Cerebellar nuclear complex (tissue), 1 donor: ENCODE measurements at regions not wholly inside any gene's neighbourhood (a gene's known extent, or its start where the extent isn't known, plus 50 kb on each side); places are given as distances from the start of the nearest gene placed in this dataset.
"Not testable (repeated sequence)": the region's sequence is repeated elsewhere in the genome, so short reads cannot be mapped to it uniquely, and the experiment has no call there.

ENCODE experiments used
- DNase-seq, 2 experiments: peaks; one replicate each; lab custom pipeline; 2025; lab: John Stamatoyannopoulos, UW

DNA sequence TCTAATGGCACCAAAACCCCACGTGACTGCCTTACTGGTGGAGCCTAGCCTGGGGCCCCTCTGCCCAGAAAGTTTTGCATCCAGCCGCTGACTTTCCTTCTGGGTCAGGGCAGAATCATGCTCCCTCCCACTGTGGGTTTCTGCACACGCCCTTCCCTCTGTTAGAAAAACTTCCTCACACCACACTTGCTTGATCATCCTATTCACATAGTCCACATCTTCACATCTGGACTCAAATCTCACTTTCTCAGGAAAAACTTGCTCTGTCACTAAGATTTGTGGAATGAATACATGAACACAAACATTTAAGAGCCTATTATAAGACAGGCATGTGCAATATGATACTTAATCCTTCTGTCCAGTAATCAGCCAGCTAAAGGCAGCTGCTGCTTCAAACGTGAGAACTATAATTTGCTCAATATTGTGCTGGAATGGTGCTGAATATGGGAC is 274.7 kb downstream of the RND3 start:
- no peak for DNase-seq

DNA sequence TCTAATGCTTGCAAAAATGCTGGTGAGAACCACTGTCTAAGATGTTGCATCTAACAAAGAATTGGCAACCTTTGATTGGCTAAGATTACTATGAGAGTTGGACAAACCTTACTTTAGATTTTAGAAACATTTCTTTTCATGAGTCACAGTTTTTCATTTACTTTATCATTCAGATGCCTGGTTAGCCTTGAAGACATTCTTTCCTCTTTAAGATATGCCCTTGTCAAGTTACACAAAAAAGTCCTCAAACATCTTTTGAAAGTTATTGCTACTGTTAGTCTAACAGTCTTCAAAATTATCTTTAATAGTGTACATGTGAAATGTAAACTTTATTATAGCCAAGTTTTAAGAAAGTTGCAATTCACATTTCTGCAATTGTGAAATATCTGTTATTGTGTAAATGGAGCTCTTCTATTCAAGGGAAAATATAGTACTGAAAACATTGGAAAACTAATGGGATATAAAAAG is 276.3 kb downstream of the RND3 start:
- no peak for DNase-seq

DNA sequence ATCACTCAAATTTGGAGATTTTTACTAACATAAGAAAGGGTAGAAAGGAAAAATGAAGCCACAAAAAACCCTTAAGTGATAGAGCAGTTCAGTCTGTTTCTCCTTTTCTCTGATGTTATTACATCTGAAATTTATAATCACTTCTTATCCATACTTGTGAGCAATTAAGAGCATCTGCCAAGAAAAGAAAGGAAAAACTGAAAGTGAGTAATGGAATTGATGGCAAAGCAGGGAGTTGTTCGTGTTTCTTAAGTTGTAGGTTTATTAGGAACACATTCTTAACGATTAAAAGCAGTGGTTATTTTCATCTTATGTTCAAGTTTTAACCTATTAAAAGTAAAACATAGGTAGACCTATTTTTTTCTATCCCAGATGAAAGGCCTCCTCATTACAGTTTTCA is 277.7 kb downstream of the RND3 start:
- no peak for DNase-seq

DNA sequence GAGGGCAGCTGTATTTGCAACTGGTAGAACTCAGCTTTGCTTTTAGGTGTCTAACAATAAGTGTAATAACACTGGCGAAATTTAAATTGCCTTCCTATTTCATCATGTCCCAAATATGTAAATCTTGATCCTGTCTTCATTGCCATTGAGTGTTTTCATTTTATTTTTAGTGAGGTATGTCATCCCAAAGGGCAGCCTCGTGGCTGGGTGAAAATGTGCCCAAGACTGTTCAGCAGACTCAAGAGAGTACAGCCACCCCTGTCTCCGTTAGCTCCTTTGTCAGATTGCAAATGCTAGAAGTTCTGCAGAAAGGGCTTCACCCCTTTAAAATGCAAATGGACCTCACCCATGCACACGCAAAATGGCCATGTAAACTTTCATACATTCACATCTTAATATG is 278.8 kb downstream of the RND3 start:
- no peak for DNase-seq

DNA sequence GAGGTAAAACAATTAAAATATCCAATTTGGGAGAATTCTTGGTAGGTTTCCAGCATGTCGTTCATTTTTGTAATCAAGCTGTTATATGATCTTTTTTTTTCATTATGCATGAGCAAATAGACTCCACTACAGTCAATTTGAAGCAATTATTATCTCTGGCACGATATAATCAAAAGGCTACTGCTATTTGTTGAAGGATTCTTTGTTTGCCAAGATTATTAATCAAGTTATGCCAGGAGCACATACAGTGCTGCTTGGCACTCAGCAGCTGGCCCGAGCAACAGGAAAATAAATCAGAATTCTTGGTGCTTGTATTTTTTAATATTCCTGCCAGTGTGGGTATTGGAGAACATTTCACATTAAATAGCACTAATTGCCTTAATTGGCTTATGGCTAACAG is 279.5 kb downstream of the RND3 start:
- no peak for DNase-seq

DNA sequence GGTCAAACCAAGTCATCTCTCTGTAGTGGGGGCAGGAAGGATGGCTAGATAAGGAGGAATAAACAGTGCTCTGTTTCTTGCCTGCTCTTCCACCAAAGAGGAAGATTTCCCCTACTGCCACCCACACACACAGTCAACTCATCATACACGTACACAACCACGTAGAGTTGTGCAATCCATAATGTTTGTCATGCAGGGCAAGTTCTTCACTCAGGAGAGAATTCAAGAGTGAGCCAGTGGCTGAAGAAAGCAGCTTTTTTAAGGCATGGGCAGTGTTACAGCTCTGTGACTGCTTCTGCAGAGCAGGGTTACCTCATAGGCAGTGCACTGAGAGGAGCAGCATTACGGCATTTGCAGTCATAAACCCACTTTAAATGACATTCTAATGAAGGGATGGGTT is 283.0 kb downstream of the RND3 start:
- no peak for DNase-seq

DNA sequence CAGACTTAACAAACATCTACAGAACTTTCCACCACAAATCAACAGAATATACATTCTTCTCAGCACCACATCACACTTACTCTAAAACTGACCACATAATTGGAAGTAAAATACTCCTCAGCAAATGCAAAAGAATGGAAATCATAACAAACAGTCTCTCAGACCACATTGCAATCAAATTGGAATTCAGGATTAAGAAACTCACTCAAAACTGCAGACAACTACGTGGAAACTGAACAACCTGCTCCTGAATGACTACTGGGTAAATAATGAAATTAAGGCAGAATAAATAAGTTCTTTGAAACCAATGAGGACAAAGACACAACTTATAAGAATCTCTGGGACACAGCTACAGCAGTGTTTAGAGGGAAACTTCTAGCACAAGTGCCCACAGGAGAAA is 292.7 kb downstream of the RND3 start:
- DNase-seq: not testable (repeated sequence)

- DNase-seq: no peak
Observed at GRCh38 chr2:150192701-150193100, 294.8 kb downstream of the RND3 start.

GRCh38 chr2:150191349-150191748 is 296.1 kb downstream of the RND3 start:
- DNase-seq: no peak

GRCh38 chr2:150190546-150190945 is 296.9 kb downstream of the RND3 start:
- no peak for DNase-seq

GRCh38 chr2:150188800-150189199 is 298.7 kb downstream of the RND3 start:
- no peak for DNase-seq

- DNase-seq: no peak
Observed at GRCh38 chr2:150188177-150188576, 299.3 kb downstream of the RND3 start.

DNA sequence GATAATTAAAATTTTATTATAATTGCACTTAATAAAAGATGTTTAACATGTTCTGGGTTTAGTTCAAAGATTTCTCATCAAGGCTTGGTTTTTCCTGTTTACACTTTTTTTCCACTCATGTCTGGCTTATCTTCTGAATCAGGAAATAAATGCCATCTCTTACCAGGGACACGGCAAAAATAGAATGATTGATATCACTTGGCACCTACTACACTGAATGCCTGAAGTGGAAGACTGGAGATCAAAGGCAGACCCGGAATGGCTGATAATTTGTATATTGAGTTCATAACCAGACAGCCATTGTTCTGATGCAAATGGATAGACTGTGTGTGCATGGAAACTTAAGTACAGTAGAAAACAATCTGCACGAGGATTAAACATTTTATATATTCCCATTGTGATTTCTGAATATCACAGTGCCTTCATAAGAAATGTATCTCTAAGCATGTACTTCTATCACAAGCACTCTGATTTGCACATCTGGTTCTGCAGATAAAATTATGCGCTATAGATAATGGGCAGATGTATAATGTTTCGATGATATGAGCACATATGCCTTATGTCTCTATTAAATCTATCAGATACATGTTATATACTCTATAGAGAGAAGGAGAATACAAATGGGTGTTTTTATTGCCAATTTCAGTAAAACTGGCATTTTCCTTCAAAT is 304.8 kb downstream of the RND3 start:
- no peak for DNase-seq

DNA sequence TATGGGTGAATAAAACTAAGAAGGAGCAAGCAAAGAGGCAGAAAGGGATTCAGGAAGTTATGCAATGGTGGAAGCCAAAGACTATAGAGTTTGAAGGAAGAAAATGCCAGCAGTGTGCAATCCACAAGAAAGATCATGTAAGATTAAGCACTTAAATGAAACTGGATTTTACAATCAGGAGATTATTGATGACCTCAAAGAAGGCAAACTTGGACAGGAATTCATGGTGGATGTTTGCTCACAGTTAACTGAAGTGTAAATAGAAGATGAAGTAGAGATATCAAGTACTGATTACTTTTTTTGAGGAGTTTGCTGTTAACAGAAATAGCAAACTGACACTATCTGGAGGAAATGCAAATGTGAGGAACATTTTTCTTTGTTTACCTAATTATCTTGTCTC is 308.9 kb downstream of the RND3 start:
- DNase-seq: no peak

GRCh38 chr2:150174971-150175421 is 312.5 kb downstream of the RND3 start:
- no peak for DNase-seq

GRCh38 chr2:150174056-150174805 is 313.2 kb downstream of the RND3 start:
- DNase-seq: no peak

DNA sequence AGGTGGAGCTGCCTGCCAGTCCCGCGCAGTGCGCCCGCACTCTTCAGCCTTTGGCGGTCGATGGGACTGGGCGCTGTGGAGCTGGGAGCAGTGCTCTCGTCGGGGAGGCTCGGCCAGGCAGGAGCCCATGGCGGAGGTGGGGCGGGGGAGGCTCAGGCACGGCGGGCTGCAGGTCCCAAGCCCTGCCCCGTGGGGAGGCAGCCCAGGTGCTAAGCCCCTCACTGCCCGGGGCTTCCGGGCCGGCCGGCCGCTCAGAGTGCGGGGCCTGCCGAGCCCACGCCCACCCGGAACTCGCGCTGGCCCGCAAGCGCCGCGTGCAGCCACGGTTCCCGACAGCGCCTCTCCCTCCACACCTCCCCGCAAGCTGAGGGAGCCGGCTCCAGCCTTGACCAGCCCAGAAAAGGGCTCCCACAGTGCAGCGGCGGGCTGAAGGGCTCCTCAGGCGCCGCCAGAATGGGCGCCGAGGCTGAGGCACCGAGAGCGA is 316.4 kb downstream of the RND3 start:
- DNase-seq: no peak

DNA sequence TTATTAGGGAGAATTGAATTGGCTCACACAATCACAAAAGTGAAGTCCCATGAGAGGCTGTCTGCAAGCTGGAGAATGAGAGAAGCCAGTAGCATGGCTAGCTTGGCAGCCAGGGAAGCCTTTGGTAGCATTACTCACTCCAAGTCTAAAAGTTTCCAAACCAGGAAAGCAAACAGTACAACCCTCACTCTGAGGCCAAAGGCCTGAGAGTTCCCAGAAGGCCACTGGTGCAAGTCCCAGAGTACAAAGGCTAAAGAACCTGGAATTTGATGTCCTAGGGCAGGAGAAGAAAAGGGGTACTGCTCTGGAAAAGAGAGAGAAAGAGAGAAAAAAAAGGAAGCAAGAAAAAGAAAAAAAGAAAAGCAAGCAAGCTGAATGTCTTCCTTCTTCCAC is 318.2 kb downstream of the RND3 start:
- DNase-seq: no peak

- DNase-seq: no peak
Observed at GRCh38 chr2:150168595-150169236, 318.8 kb downstream of the RND3 start.

DNA sequence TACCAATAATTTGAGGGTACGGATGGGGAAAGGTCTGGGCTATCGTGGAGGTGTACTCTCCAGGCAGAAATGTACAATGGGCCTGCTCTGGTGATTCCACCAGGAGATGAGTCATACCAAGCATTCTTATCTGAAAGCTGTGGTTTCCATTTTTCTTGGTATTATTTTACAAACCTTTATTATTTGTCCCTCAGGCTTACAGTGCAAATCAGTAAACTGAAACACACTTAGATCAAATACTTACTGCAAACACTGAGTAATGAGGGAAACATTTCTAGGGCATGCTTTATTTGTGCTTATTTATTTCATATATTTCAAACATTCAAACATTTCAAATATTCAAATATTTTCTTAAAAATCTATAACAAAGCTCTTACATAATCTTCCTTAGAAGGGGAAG is 319.8 kb downstream of the RND3 start:
- no peak for DNase-seq

GRCh38 chr2:150166313-150167051 is 321.0 kb downstream of the RND3 start:
- no peak for DNase-seq

- no peak for DNase-seq
Observed at GRCh38 chr2:150165988-150166312, 321.5 kb downstream of the RND3 start.
